COLO668 (cell line): ENCODE measurements at regions not wholly inside any gene's neighbourhood (a gene's known extent, or its start where the extent isn't known, plus 50 kb on each side); places are given as distances from the start of the nearest gene placed in this dataset.
"Not testable (repeated sequence)": the region's sequence is repeated elsewhere in the genome, so short reads cannot be mapped to it uniquely, and the experiment has no call there.

Experiments
- DNase-seq: peaks from one replicate; lab custom pipeline; 2025; ENCODE audit not compliant: unreplicated experiment; lab: John Stamatoyannopoulos, UW

GRCh38 chr10:9066152-9066551 is 1011.7 kb downstream of the GATA3 start:
- DNase-seq, result no peak

DNA sequence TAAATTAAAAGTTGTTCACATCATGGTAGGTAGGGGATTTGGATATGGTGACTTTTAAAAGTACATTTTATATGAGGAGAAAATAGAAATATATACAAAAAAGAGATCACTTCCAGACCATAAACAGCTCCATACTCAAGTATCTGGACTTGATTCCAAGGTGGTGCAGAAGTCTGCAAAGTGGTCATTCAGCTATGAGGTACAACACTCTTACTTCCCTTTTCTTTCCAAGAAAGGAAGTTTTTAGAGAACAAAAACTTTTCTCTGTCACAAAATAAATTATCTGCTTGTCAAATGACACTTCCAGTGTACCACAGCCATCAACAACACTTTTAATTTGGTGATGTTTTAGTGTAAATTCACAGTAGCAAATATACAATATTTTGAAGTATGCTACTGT is 1013.5 kb downstream of the GATA3 start:
- DNase-seq, result no peak

DNA sequence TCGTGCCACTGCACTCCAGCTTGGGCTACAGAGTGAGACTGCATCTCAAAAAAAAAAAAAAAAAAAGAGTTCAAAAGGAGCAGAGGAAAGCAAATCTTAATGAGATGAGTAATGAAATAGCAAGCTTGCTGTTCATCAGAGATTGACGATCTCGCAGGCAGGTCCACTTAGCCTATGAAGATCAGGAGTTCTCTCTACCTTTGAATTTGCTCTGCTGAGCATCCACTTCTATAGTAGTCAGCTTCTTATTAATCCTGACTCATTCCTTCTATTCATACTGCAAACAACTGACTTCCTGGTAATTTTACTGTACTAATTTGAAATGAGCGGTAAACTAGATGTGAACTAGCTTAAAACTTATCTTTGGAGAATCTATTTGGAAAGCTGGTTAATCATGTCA is 1014.6 kb downstream of the GATA3 start:
- DNase-seq, result no peak

GRCh38 chr10:9075420-9075819 is 1020.9 kb downstream of the GATA3 start:
- no peak for DNase-seq

- no peak for DNase-seq
These were observed 1021.6 kb downstream of the GATA3 start for GRCh38 chr10:9076066-9076465.

DNA sequence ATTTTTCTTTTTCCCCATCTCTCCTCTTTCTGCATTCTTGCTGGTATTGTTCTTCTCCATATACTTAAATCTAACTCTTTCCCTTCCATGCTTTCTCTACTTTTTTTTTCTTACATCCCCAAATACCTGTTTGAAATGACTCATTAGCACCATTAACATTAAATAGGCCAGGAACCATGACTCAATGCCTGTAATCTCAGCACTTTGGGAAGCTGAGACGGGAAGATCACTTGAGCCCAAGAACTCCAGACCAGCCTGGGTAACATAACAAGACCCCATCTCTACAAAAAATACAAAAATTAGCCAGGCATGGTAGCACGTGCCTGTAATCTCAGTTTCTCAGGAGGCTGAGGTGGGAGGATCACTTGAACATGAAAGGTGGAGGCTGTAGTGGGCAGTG is 1026.8 kb downstream of the GATA3 start:
- no peak for DNase-seq

DNA sequence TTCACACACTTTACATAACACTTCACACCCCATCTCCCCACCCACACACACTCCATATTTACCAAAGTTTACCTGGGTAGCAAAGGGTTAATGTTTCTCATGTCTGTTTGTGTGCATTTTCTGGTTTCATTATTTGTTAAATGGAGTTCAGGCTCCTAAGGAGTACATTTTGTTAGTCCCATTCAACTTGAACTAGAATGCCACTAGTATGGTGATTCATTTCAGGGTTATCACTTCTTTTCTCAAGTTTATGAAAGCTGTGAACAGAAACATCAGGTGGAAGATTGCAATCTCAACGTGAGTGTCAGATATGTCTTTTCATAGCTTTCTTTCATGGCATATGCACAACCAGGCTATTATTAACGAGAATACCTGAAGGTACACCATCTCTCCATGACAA is 1027.5 kb downstream of the GATA3 start:
- no peak for DNase-seq

GRCh38 chr10:9091530-9092093 is 1037.1 kb downstream of the GATA3 start:
- DNase-seq, result no peak

GRCh38 chr10:9096288-9096687 is 1041.8 kb downstream of the GATA3 start:
- no peak for DNase-seq

- DNase-seq, result no peak
These were observed 1042.9 kb downstream of the GATA3 start for GRCh38 chr10:9097206-9097990.

- DNase-seq, result no peak
These were observed 1043.5 kb downstream of the GATA3 start for GRCh38 chr10:9097991-9098306.

DNA sequence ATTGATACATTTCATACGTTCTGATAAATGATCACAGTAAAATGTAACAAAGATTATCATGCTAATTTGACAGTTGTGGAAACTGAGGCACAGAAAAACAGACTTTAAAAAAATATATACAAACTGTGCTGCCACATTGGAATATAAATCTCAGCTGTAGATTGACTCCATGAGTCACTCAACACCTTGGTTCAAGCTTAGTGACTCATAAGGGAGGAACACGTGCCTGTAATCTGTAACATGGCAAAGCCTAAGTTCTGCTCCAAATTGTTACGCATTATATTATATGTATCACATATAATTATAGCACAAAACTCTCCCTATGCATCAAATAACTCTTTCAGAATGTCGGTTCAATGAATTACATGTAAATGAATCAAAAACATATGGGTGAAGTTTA is 1047.5 kb downstream of the GATA3 start:
- DNase-seq, result no peak

- no peak for DNase-seq
These were observed 1048.8 kb downstream of the GATA3 start for GRCh38 chr10:9103301-9103700.

GRCh38 chr10:9111976-9112375 is 1057.5 kb downstream of the GATA3 start:
- no peak for DNase-seq

GRCh38 chr10:9126728-9127127 is 1072.2 kb downstream of the GATA3 start:
- DNase-seq, result no peak

GRCh38 chr10:9137368-9137767 is 1082.9 kb downstream of the GATA3 start:
- DNase-seq, result no peak

GRCh38 chr10:9138829-9139228 is 1084.3 kb downstream of the GATA3 start:
- not testable (repeated sequence) for DNase-seq

DNA sequence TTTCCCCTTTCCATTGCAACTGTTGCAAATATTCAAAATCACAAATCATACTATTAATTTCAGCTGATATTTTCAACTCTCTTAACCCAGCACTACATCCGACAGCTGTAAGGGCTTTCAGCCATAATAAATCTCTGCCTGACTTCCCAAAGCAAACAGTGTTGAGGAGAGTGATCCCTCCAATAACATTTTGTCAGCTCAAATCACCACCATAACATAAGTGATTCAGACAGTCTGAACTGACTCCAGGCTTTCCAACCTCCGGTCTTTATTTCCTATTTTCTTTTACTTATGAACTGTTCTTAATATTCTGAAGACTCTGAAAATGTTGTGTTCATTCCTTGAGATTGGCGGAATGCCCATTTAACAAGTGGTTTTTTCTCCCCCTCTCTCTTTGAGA is 1085.9 kb downstream of the GATA3 start:
- DNase-seq, result no peak

GRCh38 chr10:9147475-9147874 is 1093.0 kb downstream of the GATA3 start:
- DNase-seq, result no peak

- no peak for DNase-seq
These were observed 1094.6 kb downstream of the GATA3 start for GRCh38 chr10:9149134-9149533.

DNA sequence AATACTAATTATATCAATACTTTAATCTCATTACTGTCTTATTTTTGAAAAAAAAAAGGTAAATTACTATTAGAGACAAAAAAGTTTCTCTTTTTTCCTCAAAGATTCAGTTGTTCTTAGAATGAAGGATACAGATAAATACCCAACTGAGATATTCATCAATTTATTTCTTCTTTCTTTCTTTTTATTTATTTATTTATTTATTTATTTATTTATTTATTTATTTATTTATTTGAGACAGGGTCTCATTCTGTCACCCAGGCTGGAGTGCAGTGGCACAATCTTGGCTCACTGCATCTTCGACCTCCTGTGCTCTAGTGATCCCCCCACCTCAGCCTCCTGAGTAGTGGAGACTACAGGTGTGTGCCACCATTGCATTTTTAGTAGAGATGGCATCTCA is 1098.6 kb downstream of the GATA3 start:
- DNase-seq, result not testable (repeated sequence)

DNA sequence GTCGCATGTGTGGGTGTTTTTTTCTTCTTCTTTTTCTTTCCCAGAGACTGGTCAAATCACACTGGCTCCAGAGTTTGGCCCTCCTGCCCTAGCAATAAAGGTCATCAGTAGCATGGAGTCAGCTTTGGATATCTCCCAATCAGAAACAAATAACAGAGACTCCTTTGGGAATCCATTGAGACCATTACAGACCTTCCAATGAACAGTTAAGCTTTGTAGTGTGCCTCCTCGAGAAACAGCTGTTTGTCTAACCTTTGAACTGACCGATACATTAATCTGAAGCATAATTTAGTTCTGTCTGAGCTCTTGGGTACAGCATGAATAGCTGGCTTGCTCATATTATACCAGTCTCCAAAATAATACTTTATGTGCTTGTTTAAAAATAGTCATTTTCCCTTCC is 1103.2 kb downstream of the GATA3 start:
- no peak for DNase-seq

GRCh38 chr10:9158675-9159074 is 1104.2 kb downstream of the GATA3 start:
- no peak for DNase-seq
